ENCODE measurements at regions not wholly inside any gene's neighbourhood (a gene's known extent, or its start where the extent isn't known, plus 50 kb on each side); places are given as distances from the start of the nearest gene placed in this dataset.
"Not testable (repeated sequence)": the region's sequence is repeated elsewhere in the genome, so short reads cannot be mapped to it uniquely, and the experiment has no call there.

DNA sequence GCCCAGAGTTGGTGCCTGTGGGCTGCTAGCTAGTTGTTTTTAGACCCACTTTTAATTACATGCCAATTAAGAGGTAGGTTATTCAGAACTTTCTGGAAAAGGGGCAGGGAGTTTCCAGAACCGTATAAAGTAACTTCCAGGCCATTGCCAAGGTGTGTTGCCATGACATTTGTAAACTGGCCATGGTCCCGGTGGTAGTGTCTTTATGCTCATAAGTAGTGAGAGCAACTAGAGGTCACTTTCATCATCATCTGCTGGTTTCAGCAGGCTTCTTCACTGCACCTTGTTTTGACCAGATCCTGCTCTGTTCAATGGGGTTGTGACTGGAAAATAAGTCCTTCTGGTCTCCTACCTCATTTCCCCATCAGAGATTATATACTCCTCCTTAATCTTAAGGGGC is 207.0 kb downstream of the FAM72C start:
- not testable (repeated sequence) for DNase-seq

DNA sequence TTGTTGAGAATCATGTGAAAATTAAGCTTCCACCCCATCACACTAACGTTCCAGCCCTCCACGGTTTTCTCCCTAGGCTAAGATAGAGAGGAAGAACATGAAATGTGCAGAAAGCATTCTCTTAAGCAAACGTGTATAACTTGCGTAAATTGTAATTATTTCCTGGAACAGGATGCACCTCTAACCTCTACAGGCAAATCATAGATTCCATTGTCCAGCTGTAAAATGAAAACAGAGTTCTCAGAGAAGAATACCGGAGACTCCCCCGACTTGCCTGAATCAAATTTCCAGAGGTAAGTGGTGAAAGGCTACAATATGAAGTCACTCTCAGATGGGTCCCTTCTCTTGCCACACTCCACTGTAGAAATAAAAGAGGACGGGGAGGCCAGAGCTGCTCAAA is 211.4 kb downstream of the FAM72C start:
- not testable (repeated sequence) for DNase-seq

DNA sequence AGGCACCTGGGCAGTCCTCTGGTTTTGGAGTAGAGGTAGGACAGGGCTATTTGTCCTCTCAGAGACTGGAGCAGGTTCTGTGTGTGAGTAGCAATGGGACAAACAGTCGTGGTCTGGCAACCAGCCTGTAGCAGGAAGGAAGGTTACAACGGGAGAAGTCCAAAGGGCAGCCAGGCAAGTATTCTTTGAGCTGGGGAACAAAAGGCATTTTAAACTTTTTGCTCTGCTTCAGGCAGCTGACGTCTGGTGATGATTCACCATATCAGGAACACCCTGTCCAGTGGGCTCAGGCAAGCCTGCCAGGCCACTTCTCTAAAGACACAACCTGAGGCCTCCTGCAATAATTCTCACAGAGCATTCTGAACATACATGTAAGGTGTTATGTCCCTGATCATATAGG is 215.8 kb downstream of the FAM72C start:
- not testable (repeated sequence) for DNase-seq

DNA sequence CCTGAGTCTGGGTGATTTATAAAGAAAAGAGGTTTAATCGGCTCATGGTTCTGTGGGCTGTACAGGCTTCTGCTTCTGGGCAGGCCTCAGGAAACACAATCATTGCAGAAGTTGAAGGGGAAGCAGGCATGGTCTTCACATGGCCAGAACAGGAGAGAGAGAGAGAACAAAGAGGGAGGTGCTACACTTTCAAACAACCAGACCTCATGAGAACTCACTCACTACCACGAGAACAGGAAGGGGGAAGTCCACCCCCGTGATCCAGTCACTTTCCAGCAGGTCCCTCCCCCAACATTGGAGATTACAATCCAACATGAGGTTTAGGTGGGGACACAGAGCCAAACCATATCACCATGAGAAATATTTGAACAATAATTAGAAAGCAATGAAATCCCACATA is 222.9 kb downstream of the FAM72C start:
- DNase-seq = peak; percentile 15 to 48

DNA sequence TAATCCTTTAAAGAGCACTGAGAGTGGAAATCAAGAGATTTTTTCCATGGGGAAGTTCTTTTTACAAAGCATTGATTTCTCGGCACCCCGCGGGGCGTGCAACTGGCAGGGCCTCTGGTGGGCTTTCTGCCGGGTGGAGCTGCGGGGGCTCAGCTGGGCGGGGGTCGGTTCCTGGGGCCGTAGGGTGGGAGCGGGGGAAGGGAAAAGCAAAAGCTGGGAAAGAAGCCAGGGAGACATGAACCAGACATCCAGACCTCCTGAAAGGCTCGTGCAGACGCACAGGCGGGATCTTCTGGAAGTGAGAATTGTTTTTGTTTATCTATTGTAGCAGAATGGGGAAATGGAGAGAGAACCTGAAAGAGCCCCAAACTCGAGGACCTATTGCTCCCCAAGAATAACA is 235.2 kb downstream of the FAM72C start:
- DNase-seq = no peak

DNA sequence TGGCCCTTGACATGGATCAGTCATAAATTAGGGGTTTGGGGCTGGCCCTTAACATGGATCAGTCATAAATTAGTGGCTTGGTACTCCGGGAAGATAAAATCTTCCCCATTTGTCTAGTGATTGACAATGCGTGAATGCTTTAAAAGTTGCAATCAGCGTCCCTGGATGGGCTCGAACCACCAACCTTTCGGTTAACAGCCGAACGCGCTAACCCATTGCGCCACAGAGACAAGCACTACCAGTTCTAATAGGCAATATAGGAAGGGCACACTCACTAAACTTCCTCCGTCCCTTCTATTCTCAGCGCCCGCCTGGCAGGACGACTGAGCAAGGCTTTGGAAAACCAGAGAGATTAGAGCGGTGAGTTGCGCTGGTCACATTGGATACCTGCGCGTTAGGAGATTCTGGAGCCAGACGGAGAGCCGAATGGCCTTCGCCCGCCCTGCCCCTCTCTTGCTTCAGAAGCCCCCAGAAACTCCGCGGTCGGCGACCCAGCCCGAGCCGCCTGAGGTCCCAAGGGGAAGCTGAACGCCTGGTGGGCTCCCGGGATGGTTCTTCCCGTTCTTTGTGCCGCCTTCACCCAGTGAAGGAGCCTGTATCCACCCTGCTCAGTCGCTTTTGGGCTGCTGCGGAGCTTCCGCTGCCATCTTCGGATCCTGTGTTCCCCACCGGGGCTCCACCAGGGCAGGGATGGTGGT is 235.9 kb downstream of the FAM72C start:
- peak; percentile 12 to 21 for DNase-seq

DNA sequence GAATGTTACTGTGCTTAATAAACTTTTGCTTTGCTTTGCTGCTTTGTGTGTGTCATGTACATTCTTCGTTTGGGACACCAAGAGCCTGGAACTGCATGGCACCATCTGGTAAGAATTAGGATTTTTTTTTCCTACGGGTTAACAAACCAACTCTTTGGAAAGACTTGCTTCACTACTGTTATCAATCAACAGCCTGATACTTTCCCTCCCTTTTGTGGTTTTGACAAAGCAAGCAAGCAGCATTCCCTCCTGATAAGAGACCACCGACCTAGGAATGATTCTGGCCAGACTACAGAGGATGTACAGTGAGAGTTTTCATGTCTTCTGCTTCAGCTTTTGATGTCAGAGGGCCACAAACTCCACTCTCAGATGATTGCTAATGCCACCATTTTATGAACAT is 237.5 kb downstream of the FAM72C start:
- DNase-seq = not testable (repeated sequence)

DNA sequence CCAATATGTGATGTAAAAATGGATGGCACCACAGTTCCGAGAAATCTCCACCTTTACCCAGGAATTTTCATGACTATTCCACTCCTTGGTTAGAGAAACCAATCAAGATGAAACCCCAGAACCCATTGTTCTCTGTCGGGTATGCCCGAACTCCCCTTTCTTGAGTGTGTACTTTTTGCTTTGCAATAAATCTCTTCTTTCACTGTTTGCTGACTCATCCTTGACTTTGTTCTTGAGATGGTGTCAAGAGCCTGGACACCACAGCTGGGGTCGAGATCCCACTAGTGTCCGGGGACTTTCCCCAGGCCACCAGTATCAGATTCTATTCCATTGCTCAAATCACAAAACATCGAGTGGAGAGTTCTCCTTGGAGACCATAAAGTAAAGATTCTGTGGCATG is 240.9 kb downstream of the FAM72C start:
- not testable (repeated sequence) for DNase-seq

DNA sequence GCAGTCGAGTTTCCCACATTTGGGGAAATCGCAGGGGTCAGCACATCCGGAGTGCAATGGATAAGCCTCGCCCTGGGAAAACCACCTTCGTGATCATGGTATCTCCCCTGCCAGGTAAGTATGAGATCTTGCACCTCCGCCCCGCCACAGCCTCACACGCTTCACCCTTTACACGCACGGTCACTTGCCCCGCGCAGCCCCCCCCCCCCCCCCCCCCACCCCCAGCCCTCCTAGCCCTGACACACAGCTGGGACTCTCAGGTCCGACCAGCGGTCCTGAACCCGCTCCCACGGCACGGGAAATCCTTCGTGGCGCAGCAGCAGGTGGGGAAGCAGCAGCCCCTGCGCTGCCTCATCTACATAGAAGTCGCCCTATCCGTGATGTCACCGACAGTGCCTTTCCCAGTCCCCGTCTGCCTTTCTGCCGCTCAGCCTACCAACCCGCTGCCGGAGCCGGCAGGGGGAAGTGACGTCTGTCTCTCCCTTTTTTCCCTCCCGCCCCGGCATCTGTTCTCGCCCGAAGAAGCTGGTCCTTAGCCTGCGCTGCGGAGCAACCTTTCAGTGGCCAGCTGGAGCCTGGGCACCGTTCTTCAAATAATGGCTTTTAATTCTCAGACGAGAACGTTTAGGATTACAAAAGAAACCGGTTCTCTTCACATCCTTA is 242.2 kb downstream of the FAM72C start:
- DNase-seq = not testable (repeated sequence)

DNA sequence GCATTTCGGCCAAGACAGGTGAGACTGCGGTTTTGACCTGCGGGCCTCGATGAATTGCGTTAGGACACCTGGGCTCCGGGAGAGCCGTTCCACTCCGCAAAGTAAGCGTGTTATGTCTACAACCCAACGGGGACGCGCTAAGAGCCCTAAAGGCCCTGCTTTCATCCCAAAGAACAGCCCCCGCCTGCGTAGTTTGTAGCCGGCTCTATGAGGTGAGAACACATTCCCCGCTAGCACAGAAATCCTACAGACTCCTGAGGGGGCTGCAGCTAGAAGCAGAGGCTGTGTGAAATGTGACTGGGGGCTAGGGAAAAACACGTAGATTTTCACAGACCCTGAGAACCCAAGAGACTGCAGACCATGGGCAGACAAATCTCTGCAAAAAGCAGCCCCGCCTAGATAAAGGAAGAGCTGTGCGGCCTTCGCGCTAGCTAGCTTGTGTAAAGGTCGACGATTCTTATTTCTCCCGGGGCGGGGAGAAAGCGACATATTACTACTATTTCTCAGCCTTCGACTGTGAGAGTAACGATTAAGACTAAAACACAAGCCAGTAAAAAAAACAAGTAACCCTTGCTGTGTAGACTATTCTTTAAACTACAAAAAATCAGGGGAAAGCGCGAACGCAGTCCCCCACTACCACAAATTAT is 242.9 kb downstream of the FAM72C start:
- DNase-seq = not testable (repeated sequence)

DNA sequence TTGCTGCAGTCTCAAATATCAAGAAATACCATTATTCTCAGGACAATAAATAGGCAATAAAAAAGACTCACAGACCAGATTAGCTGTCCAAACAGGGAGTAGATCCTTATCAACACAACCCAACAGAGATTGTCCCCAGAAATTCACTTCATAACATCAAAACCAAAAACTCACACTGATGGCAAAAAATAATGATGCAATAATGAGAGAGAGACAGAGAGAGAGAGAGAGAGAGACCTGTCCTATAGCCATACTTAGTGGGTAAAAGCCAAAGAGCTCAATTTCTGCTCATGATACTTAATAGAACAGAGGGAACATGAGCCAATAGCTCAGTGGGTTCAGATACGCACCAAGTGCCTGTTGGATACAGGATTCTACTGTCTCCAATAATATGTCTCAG is 244.5 kb downstream of the FAM72C start:
- DNase-seq = no peak

DNA sequence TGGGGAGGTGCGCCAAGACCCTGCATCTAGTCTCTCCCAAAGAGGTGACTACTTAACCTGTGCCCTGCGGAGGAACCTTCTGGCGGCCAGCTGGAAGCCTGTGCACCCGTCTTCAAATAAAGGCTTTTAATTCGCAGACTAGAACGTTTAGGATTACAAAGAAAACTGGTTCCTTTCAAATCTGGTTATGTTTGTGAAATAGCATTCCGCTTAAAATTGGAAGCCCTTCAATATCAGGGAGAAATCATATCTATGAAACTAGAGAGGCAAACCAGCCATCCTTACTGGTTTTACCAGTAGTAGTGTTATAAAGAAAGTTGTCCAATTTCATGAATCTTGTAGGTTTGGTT is 250.8 kb downstream of the FAM72C start:
- no peak for DNase-seq

DNA sequence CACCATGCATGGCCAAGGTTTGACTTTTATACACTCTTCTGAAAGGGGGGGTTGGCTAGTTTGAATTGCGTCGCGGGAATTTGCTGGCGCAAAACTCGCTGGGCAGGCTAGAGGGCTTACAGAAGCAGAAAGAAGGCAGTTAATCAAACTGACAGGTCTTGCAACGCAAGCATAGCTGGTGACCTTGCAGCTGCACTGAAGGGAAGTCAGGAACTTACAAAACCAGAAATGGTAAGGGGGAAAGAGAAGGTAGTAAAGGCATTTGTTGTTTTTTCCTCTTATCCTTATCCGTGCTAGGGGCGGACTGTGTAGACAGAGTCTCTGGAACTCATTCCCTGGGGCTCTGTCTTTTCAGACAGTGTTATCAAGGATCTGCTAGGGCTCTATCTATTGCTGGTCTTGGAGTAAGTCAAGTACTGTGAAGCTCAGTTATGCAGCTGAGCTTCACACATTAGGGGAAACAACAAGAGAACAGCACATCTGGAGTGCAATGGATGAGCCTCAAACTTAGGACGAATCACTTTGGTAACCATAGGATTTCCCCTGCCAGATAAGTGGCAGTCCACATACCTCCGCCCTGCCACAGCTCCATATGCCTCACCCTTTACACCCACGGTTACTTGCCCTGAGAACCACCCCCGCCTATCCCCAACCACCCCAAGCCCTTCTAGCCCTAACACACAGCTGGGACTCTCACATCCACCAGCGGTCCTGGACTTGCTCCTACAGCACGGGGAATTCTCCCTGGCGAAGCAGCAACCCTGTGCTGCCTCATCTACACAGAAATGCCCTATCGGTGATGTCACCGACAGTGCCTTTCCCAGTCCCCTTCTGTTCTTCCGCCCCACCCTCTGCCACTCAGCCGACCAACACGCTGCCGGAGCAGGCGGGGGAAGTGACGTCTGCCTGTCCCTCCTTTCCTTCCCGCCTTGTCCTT is 251.4 kb downstream of the FAM72C start:
- DNase-seq = peak in 1 of 2 donors; percentile 25

DNA sequence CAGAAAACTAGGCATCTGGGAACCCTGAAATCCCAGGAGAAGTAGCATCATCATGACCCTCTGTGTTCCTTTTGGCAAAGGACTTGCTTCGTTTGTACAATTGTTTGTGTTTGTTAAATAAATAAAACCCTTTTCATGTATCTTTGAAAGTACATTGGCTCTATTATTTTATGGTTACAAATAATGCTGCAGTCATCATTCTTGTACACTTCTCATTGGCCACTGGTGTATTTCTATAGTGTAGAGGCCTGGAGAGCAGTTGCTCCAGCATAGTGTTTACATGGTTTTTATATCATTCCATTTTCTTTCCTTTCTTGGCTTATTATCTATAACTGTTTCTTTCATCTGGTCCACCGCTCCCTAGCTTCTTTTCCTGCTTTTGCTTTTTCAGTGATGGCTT is 253.3 kb downstream of the FAM72C start:
- no peak for DNase-seq

DNA sequence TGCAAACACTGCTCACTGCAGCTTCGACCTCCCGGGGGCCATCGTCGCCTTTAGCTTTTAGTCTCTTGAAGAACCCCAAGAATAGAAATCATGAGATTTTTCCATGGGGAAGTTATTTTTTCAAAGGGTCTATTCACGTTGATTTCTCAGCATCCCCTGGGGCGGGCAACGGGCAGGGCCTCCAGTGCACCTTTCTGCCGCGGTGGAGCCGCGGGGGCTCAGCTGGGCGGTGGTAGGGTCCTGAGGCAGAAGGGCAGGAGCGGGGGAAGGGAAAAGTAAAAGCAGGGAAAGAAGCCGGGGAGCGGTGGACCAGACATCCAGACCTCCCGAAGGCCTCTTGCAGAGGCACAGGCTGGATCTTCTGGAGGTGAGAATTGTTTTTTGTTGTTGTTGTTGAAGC is 253.8 kb downstream of the FAM72C start:
- no peak for DNase-seq

DNA sequence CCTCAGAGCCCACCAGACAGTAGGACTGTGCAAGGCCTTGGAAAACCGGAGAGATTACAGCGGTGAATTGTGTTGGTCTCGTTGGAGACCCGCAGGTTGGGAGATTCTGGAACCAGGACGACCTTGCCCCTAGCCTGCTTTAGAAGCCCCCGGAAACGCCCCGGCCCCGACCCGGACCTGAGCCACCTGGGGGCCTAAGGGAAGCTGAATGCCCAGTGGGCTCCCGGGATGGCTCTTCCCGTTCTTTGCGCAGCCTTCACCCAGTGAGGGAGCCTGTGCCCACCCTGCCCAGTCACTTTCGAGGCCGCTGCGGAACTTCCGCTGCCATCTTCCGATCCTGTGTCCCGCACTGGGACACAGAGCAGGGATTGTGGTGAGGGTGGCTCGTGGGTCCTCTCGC is 254.4 kb downstream of the FAM72C start:
- no peak for DNase-seq

DNA sequence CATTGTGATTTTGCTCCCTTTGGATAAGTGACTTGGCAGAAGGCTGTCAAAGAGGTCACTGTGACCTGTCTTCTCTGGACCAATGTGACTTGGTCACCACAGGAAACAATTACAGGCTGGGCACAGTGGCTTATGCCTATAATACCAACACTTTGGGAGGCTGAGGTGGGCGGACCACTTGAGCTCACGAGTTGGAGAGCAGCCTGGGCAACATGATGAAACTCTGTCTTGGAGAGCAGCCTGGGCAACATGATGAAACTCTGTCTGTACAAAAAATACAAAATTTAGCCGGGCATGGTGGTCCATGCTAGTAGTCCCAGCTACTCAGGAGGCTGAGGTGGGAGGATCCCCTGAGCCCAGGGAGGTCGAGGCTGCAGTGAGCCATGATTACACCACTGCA is 256.9 kb downstream of the FAM72C start:
- DNase-seq = peak in 1 of 2 donors; percentile 2

DNA sequence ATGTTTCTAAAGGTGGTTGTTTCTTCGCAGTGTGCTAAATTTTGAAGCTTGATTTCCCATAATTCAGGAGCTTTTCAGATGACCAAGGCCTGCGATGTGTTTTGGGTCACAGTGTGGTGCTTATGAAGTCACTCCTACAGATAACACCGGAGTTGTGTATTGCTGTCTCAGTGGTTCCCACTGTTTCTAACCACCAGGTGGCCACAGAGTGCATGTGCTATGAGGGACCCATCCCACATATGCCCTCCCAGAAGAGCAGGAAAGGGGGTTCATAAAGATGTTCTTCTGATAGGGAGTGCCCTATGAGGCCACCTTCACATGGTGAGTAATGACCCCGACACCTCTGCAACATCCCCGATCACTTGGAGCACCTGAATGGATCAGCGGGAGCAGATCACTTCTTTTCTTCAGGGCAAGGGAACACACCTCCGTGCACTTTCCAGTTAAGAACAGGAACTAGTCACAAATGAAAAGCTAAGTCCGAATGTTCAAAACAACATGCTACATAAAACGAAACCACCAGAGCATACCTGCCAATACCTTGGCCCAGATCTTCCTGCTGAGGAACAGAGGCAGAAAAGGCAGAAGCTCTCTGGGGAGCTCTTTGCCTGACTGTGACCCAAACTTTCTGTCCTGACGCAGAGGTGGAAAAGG is 262.1 kb downstream of the FAM72C start:
- DNase-seq = peak in 1 of 2 donors; percentile 16

DNA sequence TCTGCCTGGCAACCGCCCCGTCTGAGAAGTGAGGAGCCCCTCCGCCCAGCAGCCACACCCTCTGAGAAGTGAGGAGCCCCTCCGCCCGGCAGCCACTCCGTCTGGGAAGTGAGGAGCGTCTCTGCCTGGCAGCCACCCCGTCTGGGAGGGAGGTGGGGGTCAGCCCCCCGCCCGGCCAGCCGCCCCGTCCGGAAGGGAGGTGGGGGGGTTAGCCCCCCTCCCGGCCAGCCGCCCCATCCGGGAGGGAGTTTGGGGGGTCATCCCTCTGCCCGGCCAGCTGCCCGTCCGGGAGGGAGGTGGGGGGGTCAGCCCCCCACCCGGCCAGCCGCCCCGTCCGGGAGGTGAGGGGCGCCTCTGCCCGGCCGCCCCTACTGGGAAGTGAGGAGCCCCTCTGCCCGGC is 269.0 kb downstream of the FAM72C start:
- DNase-seq = not testable (repeated sequence)

DNA sequence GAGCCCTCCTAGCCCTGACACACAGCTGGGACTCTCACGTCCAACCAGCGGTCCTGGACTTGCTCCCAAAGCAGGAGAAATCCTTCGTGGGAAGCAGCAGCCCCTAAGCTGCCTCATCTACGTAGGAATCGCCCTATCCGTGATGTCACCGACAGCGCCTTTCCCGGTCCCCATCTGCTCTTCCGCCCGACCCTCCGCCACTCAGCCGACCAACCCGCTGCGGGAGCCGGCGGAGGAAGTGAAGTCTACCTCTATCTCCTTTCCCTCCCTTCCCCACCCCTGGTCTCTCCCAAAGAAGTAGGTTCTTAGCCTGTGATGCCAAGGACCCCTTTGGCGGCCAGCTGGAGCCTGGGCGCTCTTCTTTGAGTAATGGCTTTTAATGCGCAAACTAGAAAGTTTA is 272.1 kb downstream of the FAM72C start:
- DNase-seq = no peak

DNA sequence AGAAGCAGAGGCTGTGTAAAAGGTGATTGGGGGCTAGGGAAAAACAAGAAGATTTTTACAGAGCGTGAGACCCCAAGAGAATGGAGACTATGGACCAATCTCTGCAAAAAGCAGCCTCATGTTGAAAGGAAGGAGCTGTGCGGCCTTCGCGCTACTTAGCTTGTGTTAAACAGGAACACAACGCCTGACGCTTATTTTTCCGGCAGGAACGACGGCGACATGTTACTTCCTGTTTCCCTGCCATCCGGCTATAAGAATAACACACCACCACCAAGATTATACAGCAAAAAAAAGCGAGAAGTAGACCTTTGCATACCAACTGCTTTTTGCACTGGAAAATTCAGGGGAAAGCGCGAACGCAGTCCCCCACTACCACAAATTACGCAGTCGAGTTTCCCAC is 272.7 kb downstream of the FAM72C start:
- DNase-seq = peak; percentile 12 to 42

DNA sequence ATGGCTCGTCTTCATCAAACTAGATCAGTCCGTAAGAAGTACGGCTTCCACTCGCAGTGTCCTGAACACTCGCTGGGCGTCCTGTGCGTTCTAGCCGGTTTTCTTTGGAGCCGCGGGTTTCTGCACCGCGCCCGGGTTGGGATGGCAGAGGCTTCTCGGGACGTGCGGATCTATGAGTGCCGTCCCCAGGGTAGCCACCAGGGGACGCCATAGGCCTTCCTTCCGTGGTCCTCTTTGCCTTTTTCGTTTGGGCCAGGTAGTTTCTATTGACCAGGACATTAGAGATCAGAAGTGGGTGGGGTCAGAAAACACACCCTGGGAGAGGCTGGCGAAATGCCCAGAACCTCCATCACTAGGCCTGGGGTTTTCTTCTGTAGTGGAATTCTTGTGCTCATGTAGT is 273.8 kb downstream of the FAM72C start:
- DNase-seq = peak; percentile 23 to 63

DNA sequence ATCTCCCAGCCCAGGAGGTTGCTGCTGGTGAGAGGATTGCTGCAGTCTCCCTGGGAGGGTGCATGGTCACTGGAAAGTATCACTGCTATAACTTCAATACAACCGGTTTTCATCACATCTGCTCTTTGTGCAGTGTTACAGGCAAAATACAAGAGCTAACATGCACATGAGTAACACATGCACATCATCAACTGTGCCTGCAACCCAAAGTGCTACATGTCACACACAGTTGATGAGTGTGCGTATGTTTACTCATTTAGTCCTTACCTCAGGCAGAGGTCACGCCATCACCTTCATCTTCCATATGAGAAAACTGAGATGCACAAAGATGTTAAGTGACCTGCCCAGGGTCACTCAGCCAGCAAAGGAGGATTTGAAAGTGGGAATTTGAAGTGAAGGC is 277.7 kb downstream of the FAM72C start:
- no peak for DNase-seq

Measured in inflammatory macrophage treated with lipopolysaccharide for 1 hour (primary cell).